ENCODE measurements at regions not wholly inside any gene's neighbourhood (a gene's known extent, or its start where the extent isn't known, plus 50 kb on each side); places are given as distances from the start of the nearest gene placed in this dataset.

- ChIA-PET POLR2A (no interaction called here), CTCF (no interaction called here)
- Mint-ChIP-seq H3K36me3 (peaks cover 14% of the 10 kb centered on the region), H3K4me3 (no peak overlapping the region), H3K27ac (0 out of 2 replicates have a peak overlapping the region, but pooled peaks have one; percentile 3), H3K27me3 (ENCODE audit: low read depth) (peaks cover 3% of the 10 kb centered on the region; the same call in 1 of the 2 replicates), H3K4me1 (peaks cover 16% of the 10 kb centered on the region), H3K9me3 (peaks cover 50% of the 10 kb centered on the region)
- TF ChIP-seq, protein P1, sequence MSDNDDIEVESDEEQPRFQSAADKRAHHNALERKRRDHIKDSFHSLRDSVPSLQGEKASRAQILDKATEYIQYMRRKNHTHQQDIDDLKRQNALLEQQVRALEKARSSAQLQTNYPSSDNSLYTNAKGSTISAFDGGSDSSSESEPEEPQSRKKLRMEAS (CRISPR knock-in tag; IDR thresholded peaks at IDR 0.05) = no peak
- no peak for TF ChIP-seq ZSCAN18 (CRISPR knock-in tag; IDR thresholded peaks at IDR 0.05)
- TF ChIP-seq, protein P2, sequence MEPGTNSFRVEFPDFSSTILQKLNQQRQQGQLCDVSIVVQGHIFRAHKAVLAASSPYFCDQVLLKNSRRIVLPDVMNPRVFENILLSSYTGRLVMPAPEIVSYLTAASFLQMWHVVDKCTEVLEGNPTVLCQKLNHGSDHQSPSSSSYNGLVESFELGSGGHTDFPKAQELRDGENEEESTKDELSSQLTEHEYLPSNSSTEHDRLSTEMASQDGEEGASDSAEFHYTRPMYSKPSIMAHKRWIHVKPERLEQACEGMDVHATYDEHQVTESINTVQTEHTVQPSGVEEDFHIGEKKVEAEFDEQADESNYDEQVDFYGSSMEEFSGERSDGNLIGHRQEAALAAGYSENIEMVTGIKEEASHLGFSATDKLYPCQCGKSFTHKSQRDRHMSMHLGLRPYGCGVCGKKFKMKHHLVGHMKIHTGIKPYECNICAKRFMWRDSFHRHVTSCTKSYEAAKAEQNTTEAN (CRISPR knock-in tag; IDR thresholded peaks at IDR 0.05) = no peak
- no peak for TF ChIP-seq CBFB (CRISPR knock-in tag; IDR thresholded peaks at IDR 0.05; ENCODE audit: low read depth)
- no peak for TF ChIP-seq JUN (CRISPR knock-in tag; IDR thresholded peaks at IDR 0.05)
- no peak for TF ChIP-seq GTF2I (CRISPR knock-in tag; conservative IDR thresholded peaks at IDR 0.05)
- no peak for TF ChIP-seq NFATC4 (CRISPR knock-in tag; IDR thresholded peaks at IDR 0.05)
- ATAC-seq = peak; percentile 85
- no peak for DNase-seq (ENCODE audit: low spot score)
Observed at GRCh38 chr2:124975224-124975623, 950.1 kb downstream of the CNTNAP5 start.

DNA sequence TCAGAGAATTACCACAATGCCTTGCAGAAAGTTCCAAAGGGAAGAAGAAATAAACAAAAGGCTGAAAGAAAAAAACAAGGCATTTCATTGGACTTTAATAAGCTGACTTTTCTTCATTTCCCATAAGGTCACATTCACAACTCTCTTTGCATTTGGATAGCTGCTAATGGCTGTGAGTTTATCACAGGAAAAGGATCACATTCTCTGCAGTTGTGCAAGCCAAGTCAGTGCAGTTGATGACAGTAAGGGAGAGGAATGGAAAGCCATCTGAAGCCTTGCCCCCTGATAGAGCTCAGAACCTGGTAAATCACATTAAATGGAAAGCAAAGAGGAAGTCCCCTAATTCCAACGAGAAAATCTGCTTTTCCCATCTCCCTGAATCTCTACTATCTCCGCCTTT lies 950.6 kb downstream of the CNTNAP5 start:
- no peak overlapping the region for H3K4me3 Mint-ChIP-seq
- CTCF ChIA-PET = no interaction called here
- no peak overlapping the region for H3K27ac Mint-ChIP-seq

More for the DNA sequence above, 950.6 kb downstream of the CNTNAP5 start:
- POLR2A ChIA-PET = no interaction called here
- peaks cover 48% of the 10 kb centered on the region for H3K9me3 Mint-ChIP-seq
- no peak for DNase-seq (ENCODE audit: low spot score)
- H3K4me1 Mint-ChIP-seq = peaks cover 16% of the 10 kb centered on the region
- peaks cover 3% of the 10 kb centered on the region; the same call in 1 of the 2 replicates for H3K27me3 Mint-ChIP-seq (ENCODE audit: low read depth)
- TF ChIP-seq SP1 (CRISPR knock-in tag; conservative IDR thresholded peaks at IDR 0.05) = no peak
- no peak for TF ChIP-seq ZSCAN18 (CRISPR knock-in tag; IDR thresholded peaks at IDR 0.05)
- no peak for TF ChIP-seq E2F1 (CRISPR knock-in tag; IDR thresholded peaks at IDR 0.05)
- TF ChIP-seq, protein P3, sequence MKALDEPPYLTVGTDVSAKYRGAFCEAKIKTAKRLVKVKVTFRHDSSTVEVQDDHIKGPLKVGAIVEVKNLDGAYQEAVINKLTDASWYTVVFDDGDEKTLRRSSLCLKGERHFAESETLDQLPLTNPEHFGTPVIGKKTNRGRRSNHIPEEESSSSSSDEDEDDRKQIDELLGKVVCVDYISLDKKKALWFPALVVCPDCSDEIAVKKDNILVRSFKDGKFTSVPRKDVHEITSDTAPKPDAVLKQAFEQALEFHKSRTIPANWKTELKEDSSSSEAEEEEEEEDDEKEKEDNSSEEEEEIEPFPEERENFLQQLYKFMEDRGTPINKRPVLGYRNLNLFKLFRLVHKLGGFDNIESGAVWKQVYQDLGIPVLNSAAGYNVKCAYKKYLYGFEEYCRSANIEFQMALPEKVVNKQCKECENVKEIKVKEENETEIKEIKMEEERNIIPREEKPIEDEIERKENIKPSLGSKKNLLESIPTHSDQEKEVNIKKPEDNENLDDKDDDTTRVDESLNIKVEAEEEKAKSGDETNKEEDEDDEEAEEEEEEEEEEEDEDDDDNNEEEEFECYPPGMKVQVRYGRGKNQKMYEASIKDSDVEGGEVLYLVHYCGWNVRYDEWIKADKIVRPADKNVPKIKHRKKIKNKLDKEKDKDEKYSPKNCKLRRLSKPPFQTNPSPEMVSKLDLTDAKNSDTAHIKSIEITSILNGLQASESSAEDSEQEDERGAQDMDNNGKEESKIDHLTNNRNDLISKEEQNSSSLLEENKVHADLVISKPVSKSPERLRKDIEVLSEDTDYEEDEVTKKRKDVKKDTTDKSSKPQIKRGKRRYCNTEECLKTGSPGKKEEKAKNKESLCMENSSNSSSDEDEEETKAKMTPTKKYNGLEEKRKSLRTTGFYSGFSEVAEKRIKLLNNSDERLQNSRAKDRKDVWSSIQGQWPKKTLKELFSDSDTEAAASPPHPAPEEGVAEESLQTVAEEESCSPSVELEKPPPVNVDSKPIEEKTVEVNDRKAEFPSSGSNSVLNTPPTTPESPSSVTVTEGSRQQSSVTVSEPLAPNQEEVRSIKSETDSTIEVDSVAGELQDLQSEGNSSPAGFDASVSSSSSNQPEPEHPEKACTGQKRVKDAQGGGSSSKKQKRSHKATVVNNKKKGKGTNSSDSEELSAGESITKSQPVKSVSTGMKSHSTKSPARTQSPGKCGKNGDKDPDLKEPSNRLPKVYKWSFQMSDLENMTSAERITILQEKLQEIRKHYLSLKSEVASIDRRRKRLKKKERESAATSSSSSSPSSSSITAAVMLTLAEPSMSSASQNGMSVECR (CRISPR knock-in tag; IDR thresholded peaks at IDR 0.05; ENCODE audit: borderline replicate concordance) = no peak
- no peak for TF ChIP-seq JAZF1 (CRISPR knock-in tag; IDR thresholded peaks at IDR 0.05)
- no peak for TF ChIP-seq FOXK1 (CRISPR knock-in tag; IDR thresholded peaks at IDR 0.05)
- no peak for TF ChIP-seq NFE2L1 (CRISPR knock-in tag; IDR thresholded peaks at IDR 0.05)
- no peak for TF ChIP-seq GTF2I (CRISPR knock-in tag; conservative IDR thresholded peaks at IDR 0.05)
- no peak for TF ChIP-seq ZNF512 (CRISPR knock-in tag; IDR thresholded peaks at IDR 0.05; ENCODE audit: borderline replicate concordance)
- TF ChIP-seq SMAD3 (CRISPR knock-in tag; IDR thresholded peaks at IDR 0.05; ENCODE audit: borderline replicate concordance) = no peak
- TF ChIP-seq SOX15 (CRISPR knock-in tag; IDR thresholded peaks at IDR 0.05) = no peak
- no peak for TF ChIP-seq SMAD4 (CRISPR knock-in tag; IDR thresholded peaks at IDR 0.05)
- TF ChIP-seq NR1H2 (CRISPR knock-in tag; IDR thresholded peaks at IDR 0.05) = no peak
- no peak for TF ChIP-seq ZMAT4 (CRISPR knock-in tag; IDR thresholded peaks at IDR 0.05)
- no peak for TF ChIP-seq CREM (CRISPR knock-in tag; IDR thresholded peaks at IDR 0.05)
- TF ChIP-seq ZNF671 (CRISPR knock-in tag; IDR thresholded peaks at IDR 0.05) = no peak
- TF ChIP-seq ZNF396 (CRISPR knock-in tag; IDR thresholded peaks at IDR 0.05; ENCODE audit: borderline replicate concordance) = no peak
- H3K36me3 Mint-ChIP-seq = peaks cover 14% of the 10 kb centered on the region
- peak; percentile 51 for ATAC-seq

Measured in WTC11 (cell line).